DMS114 treated with DMSO at 0.1 percent for 48 hours (cell line): ENCODE measurements at regions not wholly inside any gene's neighbourhood (a gene's known extent, or its start where the extent isn't known, plus 50 kb on each side); places are given as distances from the start of the nearest gene placed in this dataset.
"Not testable (repeated sequence)": the region's sequence is repeated elsewhere in the genome, so short reads cannot be mapped to it uniquely, and the experiment has no call there.

Source experiments
- DNase-seq: peaks from one replicate; lab custom pipeline; 2025; ENCODE audit not compliant: unreplicated experiment; lab: John Stamatoyannopoulos, UW

GRCh38 chr5:119879446-119879845, 250.1 kb downstream of the FAM170A start:
- no peak for DNase-seq

- DNase-seq: no peak
These were observed 265.7 kb downstream of the FAM170A start for GRCh38 chr5:119895066-119895465.

- no peak for DNase-seq
These were observed 267.6 kb downstream of the FAM170A start for GRCh38 chr5:119896826-119897536.

GRCh38 chr5:119897537-119898370, 268.4 kb downstream of the FAM170A start:
- no peak for DNase-seq

- no peak for DNase-seq
These were observed 270.6 kb downstream of the FAM170A start for GRCh38 chr5:119899981-119900380.

GRCh38 chr5:119902593-119902992, 273.2 kb downstream of the FAM170A start:
- DNase-seq: no peak

GRCh38 chr5:119913425-119913824, 284.1 kb downstream of the FAM170A start:
- DNase-seq: no peak

- DNase-seq: no peak
These were observed 289.9 kb downstream of the FAM170A start for GRCh38 chr5:119919279-119919678.

GRCh38 chr5:119926301-119926700, 296.9 kb downstream of the FAM170A start:
- DNase-seq: no peak

GRCh38 chr5:119928974-119929373, 299.6 kb downstream of the FAM170A start:
- DNase-seq: no peak

- no peak for DNase-seq
These were observed 301.1 kb downstream of the FAM170A start for GRCh38 chr5:119930490-119930889.

- no peak for DNase-seq
These were observed 313.8 kb downstream of the FAM170A start for GRCh38 chr5:119943148-119943547.

- DNase-seq: no peak
These were observed 316.3 kb downstream of the FAM170A start for GRCh38 chr5:119945691-119946090.

- DNase-seq: no peak
These were observed 318.8 kb downstream of the FAM170A start for GRCh38 chr5:119948162-119948561.

GRCh38 chr5:119949426-119949999, 320.2 kb downstream of the FAM170A start:
- no peak for DNase-seq

GRCh38 chr5:119951330-119951934, 322.1 kb downstream of the FAM170A start:
- DNase-seq: no peak

GRCh38 chr5:119953474-119953873, 324.1 kb downstream of the FAM170A start:
- DNase-seq: no peak

GRCh38 chr5:119954106-119954505, 324.7 kb downstream of the FAM170A start:
- DNase-seq: no peak

GRCh38 chr5:119961993-119962392, 332.6 kb downstream of the FAM170A start:
- no peak for DNase-seq

GRCh38 chr5:119966028-119966427, 336.7 kb downstream of the FAM170A start:
- no peak for DNase-seq

GRCh38 chr5:119968690-119969089, 339.3 kb downstream of the FAM170A start:
- DNase-seq: no peak

- not testable (repeated sequence) for DNase-seq
These were observed 357.7 kb downstream of the FAM170A start for GRCh38 chr5:119987077-119987476.
